Stimulated activated CD8-positive, alpha-beta memory T cell treated with anti-CD3 and anti-CD28 coated beads, Interleukin-2, amount 100 ng/mL, for 1 hour (primary cell): ENCODE measurements at regions not wholly inside any gene's neighbourhood (a gene's known extent, or its start where the extent isn't known, plus 50 kb on each side); places are given as distances from the start of the nearest gene placed in this dataset.

Experiments used
- DNase-seq, 2 donors: peaks; one replicate each; pipeline ENCODE4 v3.0.0-alpha.2; 2020; ENCODE audit warnings: low read depth in 2 of 2

DNA sequence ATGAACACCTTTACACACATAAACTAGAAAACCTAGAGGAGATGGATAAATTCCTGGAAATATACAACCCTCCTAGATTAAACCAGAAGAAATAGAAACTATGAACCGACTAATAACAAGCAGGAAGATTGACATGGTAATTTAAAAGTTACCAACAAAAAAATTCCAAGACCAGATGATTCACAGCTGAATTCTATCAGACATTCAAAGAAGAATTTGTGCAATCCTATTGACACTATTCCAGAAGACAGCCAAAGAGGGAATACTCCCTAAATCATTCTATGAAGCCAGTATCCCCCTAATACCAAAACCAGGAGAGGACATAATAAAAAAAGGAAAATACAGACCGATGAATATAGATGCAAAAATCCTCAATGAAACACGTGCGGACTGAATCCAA is 102.6 kb upstream of the KRR1 start:
- no peak for DNase-seq

DNA sequence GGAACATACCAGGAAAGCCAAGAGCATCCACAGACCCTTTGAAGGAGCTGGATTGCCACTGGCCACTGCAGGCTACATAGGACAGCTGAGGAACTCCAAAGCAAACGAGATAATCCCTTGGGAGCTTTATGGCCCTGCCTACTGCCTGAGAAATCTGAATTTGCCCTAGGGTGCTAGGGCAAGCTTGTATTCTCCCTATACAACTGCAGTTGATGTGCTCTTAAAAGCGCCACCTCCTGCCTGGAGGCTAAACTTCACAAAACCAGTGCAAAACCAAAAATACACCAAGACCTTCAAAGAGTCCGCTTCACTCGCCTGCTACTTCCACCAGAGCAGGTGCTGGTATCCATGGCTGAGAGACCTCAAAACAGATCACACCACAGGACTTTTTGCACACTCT is 99.6 kb upstream of the KRR1 start:
- no peak for DNase-seq

DNA sequence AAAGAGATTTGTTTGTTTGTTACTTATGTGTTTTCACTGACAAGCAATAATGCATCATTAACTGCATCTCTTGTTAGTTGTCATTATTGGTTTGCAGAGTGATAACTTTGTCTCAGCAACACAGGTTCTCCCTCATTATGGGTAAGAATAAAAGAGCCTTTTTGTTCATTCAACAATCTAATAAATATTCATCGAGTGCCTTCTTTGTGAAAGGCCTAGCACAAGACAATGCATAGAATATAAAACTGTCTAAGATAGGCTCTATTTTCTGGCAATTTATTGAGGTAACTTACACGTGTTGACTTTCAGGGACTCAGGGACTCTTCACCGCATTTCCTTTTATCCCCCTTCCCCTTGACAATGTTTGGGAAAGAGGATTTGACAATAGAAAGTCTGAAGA is 95.5 kb upstream of the KRR1 start:
- DNase-seq: no peak

DNA sequence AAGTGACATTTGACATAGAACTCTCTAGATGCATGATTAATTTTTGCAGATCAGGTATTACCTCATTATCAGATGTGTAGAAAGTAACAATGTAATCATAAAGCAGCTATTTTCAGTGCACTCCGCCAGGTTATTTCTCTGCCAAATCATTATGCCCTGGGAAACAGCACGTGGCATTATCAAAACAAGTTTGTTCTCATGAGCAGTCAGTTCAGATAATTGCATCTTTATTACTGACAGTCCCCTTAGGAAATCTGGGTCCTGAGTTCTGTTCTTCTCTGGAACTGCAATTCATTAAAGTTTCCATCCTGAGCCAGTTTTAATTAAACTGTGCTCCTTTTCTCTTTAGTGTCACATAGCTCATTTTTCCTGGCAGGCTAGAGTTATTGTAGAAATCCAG is 94.7 kb upstream of the KRR1 start:
- DNase-seq: no peak

DNA sequence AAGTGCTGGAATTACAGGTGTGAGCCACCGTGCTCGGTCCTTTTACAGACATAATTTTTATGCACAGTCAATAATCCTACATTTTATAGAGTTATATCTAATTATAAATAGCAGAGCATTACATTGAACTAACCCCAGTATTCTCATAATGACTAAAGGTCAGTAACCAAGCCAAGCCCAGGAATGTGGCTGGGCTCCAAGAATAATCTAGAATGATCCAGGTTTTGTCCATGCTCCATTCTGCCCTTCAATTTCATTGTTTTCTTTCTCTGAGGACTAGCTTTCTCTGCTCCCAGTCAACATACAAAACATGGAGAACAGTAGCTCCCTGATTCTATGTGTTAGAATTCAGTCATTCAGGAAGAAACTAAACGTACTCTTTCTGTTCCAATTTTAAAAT is 92.1 kb upstream of the KRR1 start:
- no peak for DNase-seq

DNA sequence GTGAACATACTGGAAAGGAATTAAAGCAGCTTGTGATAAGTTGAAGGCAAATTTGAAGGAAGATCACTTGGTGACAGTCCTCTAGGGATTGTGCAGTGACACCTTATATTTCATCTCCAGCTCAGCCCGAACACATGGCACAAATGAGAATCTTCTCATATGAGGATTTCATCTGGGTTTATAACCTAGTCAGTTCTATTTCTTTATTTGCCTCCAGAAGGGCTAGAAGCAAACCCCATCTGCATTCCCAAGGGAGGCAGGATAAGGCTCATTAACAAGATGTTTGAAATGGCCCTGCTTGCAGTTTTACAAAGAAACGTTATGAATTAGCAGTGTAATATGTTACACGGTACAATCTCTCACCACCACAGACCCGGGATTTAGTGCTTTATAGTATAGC is 90.7 kb upstream of the KRR1 start:
- no peak for DNase-seq

DNA sequence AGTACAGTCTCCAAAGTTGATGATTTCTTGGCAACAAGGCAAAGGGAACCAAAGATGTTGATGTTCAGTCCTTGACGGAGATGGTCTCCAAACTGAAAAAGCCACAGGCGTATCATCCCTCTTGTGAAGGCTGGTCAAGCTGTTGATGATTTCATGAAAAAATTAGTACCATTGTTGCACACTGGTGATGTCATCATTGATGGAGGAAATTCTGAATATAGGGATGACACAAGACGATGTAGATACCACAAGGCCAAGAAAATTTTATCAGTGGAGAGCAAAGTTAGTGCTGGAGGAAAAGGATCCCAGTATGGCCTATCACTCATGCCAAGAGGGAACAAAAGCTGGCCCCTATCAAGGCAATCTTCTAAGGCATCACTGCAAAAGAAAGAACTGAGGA is 88.7 kb upstream of the KRR1 start:
- no peak for DNase-seq

DNA sequence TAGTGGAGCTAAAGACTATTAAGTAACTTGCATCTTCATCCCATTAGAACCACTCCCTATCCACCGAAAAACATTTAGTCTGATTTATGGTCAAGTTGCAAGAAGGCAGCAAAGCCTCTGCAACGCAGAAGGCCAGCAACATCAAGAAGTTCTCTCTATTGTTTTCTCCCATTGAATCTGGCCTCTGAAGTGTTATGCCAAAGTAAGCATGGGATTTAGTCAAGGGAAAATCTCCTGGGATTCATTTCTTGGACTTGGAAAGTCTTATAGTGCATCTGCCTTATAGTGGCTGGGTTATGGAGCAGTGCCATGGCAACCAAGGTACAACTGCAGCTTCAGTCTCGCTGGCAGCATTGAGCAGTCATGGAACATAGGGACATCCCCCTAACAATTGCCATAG is 87.7 kb upstream of the KRR1 start:
- no peak for DNase-seq

DNA sequence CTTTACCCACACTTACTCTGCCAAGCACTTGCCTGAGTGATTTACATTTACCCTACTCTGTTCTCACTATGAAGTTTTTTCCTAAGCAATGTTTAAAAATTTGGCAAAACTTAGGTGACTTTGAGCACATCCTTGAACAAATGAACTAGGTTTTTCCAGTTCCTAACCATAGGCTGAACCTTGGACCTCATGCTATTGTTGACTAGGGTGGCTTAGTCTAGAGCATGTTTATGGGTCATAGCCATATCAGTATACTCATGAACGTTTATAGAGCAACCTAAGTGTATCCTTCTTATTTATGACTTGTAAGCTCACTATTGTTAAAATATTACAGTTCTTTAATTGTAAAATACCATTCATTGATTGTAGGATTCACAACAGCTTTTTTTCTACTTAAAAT is 85.0 kb upstream of the KRR1 start:
- no peak for DNase-seq

DNA sequence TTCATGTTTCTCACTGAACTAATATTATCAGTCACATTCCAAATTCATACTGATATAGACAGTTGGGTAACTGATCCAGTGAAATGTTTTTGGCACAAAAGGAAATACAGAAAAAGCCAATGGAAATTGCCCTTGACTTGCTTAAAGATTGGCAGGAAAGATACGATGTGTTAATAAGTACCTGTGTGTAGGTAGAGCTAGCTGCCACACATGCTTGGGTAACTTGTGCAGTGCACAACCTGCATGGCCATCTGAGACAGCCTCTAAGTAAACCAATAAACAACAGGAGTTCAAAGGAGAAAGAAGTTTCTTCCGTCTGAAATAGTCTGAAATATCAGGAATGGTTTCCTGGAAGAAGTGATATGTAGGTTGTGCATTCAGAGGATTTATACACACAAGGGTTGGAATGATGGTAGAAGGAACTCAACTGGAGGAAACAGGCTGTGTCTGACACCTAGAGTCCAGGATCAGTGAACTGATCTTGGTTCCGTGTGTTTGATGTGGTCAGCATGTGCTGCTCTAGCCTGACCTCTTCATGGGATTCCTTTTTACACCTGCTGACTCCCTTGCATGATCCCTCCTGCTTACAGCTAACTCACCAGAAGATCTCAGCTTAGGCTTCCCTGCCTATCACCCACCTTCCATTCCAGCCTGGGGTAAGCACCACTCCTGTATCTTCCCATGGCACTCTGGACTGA is 81.4 kb upstream of the KRR1 start:
- no peak for DNase-seq

DNA sequence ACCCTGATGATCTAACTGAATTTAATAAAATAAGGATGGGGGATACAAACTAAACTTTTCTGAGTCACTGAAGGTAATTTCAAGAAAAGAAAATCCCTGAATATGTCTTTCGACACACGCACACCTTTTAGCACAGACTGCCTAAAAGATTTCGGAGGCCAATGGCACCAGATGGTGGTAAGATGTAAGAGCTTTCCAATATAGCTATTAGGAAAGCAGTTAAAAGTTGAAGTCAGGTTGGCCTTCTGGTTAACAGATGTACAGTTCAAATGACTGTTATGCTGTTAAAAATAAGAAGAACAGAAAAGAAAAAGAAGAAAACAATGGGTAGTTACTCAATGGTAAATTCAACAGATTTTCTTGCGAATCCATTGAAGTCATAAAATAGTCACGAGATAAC is 80.7 kb upstream of the KRR1 start:
- DNase-seq: no peak

DNA sequence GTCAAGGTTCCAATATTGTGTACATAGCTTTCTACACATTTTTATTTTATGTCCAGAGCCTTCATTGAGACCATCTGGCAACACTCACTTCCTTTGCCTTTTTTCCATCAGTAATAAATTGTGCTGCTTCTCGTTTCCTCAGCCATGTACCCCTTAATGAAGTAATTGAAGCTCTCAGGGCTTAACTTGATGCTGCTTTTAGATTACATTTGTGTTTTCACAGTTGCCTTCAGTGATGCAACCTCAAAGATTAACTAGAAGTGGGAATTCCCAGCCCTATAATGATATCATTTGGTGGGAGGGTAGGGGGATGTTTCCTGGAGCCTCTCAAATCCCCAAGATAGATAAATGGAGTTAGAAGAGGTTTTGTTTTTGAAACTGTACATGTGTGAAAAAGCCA is 80.2 kb upstream of the KRR1 start:
- no peak for DNase-seq

DNA sequence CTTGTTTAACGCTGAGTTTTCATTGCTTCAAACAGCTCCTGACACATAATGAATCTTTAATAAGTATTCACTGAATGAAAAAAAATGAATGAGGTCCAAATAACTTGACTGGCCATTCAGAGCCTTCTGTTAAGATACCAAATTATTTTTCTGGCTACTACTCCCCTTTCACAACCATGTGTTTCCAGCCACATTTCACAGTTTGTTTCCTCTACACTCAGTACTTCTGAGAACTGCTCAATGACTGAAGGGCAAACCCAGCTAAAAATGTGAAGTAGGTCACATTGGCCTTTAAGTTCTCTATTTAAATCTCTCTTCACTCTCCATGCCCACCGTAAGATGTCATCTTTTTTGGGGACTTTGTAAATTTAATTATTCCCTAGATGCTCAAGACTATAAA is 78.4 kb upstream of the KRR1 start:
- DNase-seq: no peak

DNA sequence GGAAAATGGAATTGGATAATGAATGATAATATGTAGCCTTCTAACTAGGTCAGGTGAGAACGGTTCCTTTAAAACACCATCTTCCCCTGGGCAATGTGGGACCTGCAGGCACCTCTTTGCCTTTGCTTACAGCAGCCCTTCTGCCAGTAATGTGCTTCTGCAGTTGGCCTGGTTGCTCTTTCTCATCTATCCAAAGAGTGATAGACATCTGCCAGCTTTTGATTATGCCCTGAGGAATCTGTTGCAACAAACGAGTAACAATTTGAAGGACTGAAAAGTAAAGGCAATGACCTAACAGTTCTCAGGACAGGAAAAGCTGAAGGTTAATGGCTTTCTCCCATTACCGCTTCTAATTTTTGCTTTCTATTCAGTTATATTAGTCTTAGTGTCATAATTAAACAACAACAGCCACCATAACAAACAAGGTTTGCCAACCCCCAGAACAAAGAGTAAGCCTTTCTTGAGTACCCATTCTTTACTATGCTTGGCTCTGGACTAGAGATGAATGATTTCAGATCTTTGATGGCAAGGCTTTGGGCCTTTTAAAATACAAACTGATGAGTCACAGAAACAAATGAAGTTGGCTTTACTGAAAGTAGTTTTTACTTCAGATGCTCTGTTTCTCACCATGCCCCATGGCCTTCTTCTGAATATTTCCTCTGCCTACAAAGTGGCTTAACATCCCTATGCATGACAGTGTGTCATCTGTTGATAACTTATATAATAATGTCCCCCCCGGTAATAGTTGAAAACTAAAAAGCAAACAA is 76.1 kb upstream of the KRR1 start:
- DNase-seq: no peak

DNA sequence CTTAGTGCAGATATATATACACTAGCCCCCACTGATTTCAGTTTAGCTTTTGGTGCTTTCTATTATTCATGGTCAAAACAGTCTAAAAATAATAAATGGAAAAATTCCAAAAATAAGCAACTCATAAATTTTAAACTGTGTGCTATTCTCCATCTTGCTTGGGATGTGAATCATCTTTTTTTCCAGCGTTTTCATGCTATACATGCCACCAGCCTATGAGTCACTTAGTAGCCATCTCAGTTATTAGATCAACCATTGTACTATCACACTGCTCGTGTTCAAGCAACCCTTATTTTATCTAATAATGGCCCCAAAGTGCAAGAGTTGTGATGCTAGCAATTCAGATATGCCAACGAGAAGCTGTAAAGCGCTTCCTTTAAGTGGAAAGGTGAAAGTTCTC is 73.9 kb upstream of the KRR1 start:
- no peak for DNase-seq

DNA sequence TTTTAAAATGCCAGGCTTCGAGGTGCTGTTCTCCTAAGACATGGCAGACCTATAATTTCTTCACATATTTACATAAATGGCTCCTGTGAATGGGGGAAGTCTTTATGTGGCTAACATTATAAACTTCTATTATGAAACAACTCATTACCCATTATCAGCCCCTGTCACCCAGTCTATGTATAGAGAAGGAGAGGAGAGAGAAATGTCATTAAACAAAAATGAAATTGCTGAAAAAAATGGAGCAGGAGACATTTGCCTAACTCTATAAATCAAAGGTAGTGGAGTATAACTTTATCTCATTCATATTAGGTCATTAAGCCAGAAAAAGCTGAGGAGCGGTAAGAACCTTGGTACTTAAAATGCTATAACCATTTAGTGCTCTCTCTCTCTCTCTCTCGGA is 71.9 kb upstream of the KRR1 start:
- no peak for DNase-seq

DNA sequence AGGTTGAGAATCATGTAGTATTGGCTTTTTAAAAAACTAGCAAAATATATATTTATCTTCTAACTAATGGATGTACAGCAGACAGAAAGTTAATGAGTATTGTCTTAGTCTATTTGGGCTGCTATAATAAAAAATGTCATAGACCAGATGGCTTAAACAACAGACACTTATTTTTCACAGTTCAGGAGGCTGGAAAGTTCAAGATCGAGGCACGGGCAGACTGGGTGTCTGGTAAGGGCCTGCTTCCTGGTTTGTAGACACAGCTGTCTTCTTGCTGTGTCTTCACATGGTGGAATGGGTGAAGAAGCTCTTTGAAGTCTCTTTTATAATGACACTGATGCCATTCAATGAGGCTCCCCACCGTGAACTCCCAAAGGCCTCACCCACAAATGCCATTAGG is 70.1 kb upstream of the KRR1 start:
- DNase-seq: no peak

DNA sequence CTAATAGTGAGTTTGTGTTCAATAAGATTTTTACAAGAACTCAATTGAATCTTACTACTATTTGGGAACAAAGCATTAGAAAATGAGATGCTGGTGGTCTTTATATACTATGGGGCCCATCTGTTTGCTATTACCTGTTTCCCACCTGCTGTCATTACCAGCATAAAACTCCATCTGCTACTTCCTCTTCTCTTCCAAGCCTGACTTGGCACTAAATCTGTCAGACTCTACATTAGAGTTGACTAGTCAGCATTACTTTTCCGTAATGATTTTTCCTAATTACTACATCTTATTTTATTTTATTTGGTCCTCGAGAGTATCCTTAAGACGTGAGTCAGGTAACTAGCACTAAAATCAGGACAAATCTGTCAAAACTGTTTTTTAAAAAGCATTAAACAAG is 68.1 kb upstream of the KRR1 start:
- DNase-seq: no peak

DNA sequence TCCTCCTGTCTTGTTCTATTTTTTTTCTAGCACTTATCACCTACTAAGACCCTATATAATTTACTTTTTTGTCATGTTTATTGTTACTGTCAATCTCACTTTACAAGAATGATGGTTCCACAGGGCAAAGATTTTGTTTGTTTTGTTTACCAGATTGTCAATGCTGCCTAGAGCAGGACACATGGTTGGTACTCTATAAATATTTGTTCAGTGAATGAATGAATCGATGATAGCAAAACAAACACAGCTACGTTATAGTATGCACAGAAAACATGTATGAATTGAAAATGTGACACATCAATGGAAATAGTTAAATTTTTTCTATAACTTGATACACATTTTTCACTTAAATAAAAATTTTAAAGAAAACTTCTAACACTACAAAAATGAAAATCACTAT is 67.1 kb upstream of the KRR1 start:
- DNase-seq: no peak

DNA sequence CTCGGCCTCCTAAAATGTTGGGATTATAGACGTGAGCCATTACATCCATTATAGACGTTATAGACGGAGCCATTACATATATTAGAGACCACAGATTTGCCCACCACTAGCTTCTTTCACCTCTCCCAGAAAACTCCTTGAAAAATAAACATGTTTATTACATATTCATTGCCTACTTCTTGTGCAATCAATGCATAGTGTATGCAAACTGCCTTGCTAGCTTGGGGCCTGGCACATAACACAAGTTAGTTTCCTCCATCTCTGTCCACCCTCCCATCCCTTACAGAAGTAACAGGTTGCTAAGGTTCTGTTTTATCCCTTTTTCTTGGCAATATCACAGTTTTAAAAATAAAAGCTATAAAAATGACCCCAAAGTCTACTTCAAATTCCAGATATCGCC is 66.4 kb upstream of the KRR1 start:
- no peak for DNase-seq

DNA sequence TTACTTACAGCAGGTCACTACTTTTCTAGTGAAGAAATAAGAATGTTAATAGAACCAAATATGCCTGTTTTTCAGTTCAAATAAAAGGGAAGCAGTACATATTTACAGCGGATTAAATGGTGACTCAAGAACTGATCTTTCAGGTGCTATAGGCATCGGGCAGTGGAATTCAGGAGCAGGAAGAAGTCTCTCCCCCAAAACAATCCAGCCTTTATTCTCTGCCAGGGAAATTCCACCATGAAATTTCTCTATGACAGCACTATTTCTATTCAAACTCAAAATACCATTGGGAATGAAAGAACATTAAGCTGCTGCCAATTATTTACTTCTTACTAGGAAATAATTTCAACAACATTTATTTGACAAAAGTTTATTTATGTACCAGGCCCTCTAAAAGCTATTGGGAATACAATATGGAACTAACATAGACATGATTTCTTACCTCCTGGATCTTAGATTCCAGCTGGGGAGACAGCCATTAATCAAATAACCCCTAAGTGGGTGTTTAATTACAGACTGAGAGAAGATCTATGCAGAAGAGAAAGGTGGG is 60.3 kb upstream of the KRR1 start:
- DNase-seq: no peak

DNA sequence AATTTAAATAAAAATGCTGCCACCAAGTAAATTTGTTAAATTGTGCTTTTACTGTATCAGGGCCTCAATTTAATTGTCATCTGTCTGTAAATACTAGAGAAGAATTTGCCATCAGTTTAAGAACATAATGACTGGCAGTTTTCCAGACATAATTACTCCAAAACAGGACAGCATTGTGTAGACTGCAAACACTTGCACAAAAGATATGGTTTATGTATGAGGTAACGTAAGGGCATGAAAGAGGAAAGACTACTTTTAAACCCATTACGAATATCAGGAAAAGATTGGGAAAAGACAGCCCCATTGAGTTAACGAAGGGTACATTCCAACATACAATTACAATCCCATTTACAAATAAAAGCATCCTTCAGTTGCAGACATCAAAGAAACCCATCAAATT is 59.8 kb upstream of the KRR1 start:
- no peak for DNase-seq

DNA sequence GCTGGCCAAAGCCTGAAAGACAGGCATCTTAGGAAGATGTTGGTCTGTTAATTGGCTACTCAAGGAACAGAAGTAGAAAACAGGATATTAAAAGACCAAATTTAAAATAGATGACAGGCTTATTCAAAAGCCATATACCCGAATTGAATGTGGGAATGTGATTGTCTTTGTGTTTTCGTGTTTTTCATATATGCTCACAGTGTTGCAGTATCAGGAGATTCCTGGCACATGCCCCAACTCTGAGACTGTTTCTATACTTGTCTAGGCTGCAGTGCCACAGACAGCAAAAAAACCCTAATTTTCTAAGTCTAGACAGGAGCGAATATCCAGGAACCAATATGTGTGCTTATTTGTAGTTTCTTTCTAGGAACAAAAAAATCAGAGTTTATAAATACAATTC is 57.4 kb upstream of the KRR1 start:
- no peak for DNase-seq

DNA sequence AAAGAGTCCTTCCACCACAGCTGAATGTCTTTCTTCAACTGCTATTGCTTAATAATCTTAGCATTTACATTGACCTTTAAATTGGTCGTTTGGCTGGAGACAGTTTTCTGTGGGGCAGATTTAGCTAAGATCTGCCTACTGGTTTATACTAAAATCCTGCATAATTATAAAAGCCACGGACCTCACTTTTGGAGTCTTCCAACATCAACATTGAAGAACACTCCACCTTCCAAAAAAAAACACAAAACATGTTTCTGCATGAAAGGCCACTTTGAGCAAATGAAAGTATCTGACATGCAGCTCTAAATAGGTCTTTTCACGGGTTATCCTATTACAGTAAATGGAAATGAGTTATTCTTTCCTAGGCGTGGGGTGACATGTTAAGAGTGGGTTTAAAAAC is 57.0 kb upstream of the KRR1 start:
- no peak for DNase-seq
